B cell (primary cell): ENCODE measurements at regions not wholly inside any gene's neighbourhood (a gene's known extent, or its start where the extent isn't known, plus 50 kb on each side); places are given as distances from the start of the nearest gene placed in this dataset.

ENCODE experiments used
- CTCF ChIP-seq: fragments of 200-600 bp; IDR thresholded peaks from one replicate; pipeline ENCODE4 v1.8.0; 2022; ENCODE audit warnings: antibody characterized with exemption, mild to moderate bottlenecking
- EZH2 ChIP-seq: IDR thresholded peaks from 2 replicates; pipeline ENCODE4 v1.6.1; 2012; ENCODE audit warnings: borderline replicate concordance, low read depth, mild to moderate bottlenecking, moderate library complexity, low read length; ENCODE audit not compliant: insufficient read depth, poor library complexity, severe bottlenecking

GRCh38 chr5:36389245-36389644 is 87.5 kb upstream of the RANBP3L start:
- TF ChIP-seq CTCF (no peak), EZH2 (no peak)
